ENCODE measurements at regions not wholly inside any gene's neighbourhood (a gene's known extent, or its start where the extent isn't known, plus 50 kb on each side); places are given as distances from the start of the nearest gene placed in this dataset.

- intact Hi-C loops (cut with DNase I) = no loop called here
- H3K27me3 ChIP-seq = no peaks in the 10 kb centered on the region
- ATAC-seq (no peak), DNase-seq (no peak)
- 58 to 65% methylated on average over 2 of the region's 2 CpGs for WGBS, 2 donors
- TF ChIP-seq CTCF (IDR thresholded peaks at IDR 0.05) = no peak
- no peaks in the 10 kb centered on the region for H3K36me3 ChIP-seq (replicated peaks in 1 of 2; ENCODE audit: insufficient read depth in 1 of 2, low read depth in 2 of 2)
- no peaks in the 10 kb centered on the region for H3K4me1 ChIP-seq
- H3K4me3 ChIP-seq = no peak overlapping the region
- H3K27ac ChIP-seq = no peak overlapping the region
- no peaks in the 10 kb centered on the region for H3K9me3 ChIP-seq
Observed at GRCh38 chr3:174776636-174777035, 82.5 kb upstream of the NAALADL2 start.

GRCh38 chr3:174777813-174778212 is 81.3 kb upstream of the NAALADL2 start:
- TF ChIP-seq CTCF (IDR thresholded peaks at IDR 0.05) (no peak), POLR2A (IDR thresholded peaks at IDR 0.05) (no peak)
- no peaks in the 10 kb centered on the region for H3K27me3 ChIP-seq
- H3K4me3 ChIP-seq = no peak overlapping the region
- H3K36me3 ChIP-seq (replicated peaks in 1 of 2; ENCODE audit: insufficient read depth in 1 of 2, low read depth in 2 of 2) = no peaks in the 10 kb centered on the region
- DNase-seq = no peak
- H3K9me3 ChIP-seq = no peaks in the 10 kb centered on the region
- H3K4me1 ChIP-seq = no peaks in the 10 kb centered on the region
- intact Hi-C loops (cut with DNase I) = no loop called here
- no peak for ATAC-seq
- H3K27ac ChIP-seq = no peak overlapping the region

- Histone ChIP-seq H3K4me3 (no peak overlapping the region), H3K4me1 (no peaks in the 10 kb centered on the region), H3K27ac (no peak overlapping the region), H3K36me3 (replicated peaks in 1 of 2; ENCODE audit: insufficient read depth in 1 of 2, low read depth in 2 of 2) (no peaks in the 10 kb centered on the region), H3K27me3 (no peaks in the 10 kb centered on the region), H3K9me3 (no peaks in the 10 kb centered on the region)
- ATAC-seq (no peak), DNase-seq (no peak)
- intact Hi-C loops (cut with DNase I) = no loop called here
- TF ChIP-seq POLR2A (IDR thresholded peaks at IDR 0.05) (no peak), CTCF (IDR thresholded peaks at IDR 0.05) (no peak)
- WGBS, 2 donors = 80 to 85% methylated on average over 2 of the region's 2 CpGs
Observed at GRCh38 chr3:174783502-174783901, 75.6 kb upstream of the NAALADL2 start.

- Histone ChIP-seq H3K4me3 (no peak overlapping the region), H3K27me3 (no peaks in the 10 kb centered on the region), H3K27ac (no peak overlapping the region), H3K36me3 (replicated peaks in 1 of 2; ENCODE audit: insufficient read depth in 1 of 2, low read depth in 2 of 2) (no peaks in the 10 kb centered on the region), H3K9me3 (no peaks in the 10 kb centered on the region), H3K4me1 (no peaks in the 10 kb centered on the region)
- no peak for TF ChIP-seq CTCF (IDR thresholded peaks at IDR 0.05)
- no peak for TF ChIP-seq POLR2A (IDR thresholded peaks at IDR 0.05)
- DNase-seq (no peak), ATAC-seq (no peak)
- WGBS, 2 donors = 71 to 73% methylated on average over 4 of the region's 4 CpGs
- intact Hi-C loops (cut with DNase I) = no loop called here
Observed at GRCh38 chr3:174784206-174784934, 74.8 kb upstream of the NAALADL2 start.

GRCh38 chr3:174786825-174787224 is 72.3 kb upstream of the NAALADL2 start:
- DNase-seq (no peak), ATAC-seq (no peak)
- Histone ChIP-seq H3K36me3 (replicated peaks in 1 of 2; ENCODE audit: insufficient read depth in 1 of 2, low read depth in 2 of 2) (no peaks in the 10 kb centered on the region), H3K9me3 (no peaks in the 10 kb centered on the region), H3K4me3 (no peak overlapping the region), H3K27me3 (no peaks in the 10 kb centered on the region), H3K4me1 (no peaks in the 10 kb centered on the region), H3K27ac (no peak overlapping the region)
- no peak for TF ChIP-seq CTCF (IDR thresholded peaks at IDR 0.05)
- no peak for TF ChIP-seq POLR2A (IDR thresholded peaks at IDR 0.05)
- WGBS, 2 donors = 77 to 88% methylated on average over 2 of the region's 2 CpGs
- intact Hi-C loops (cut with DNase I) = no loop called here

Data from body of pancreas (tissue), 4 donors.